Putamen (tissue), 1 donor: ENCODE measurements at regions not wholly inside any gene's neighbourhood (a gene's known extent, or its start where the extent isn't known, plus 50 kb on each side); places are given as distances from the start of the nearest gene placed in this dataset.
"Not testable (repeated sequence)": the region's sequence is repeated elsewhere in the genome, so short reads cannot be mapped to it uniquely, and the experiment has no call there.

Source experiments
- DNase-seq: peaks from one replicate; pipeline ENCODE4 v3.0.0-alpha.2; 2016; ENCODE audit warnings: low spot score

DNA sequence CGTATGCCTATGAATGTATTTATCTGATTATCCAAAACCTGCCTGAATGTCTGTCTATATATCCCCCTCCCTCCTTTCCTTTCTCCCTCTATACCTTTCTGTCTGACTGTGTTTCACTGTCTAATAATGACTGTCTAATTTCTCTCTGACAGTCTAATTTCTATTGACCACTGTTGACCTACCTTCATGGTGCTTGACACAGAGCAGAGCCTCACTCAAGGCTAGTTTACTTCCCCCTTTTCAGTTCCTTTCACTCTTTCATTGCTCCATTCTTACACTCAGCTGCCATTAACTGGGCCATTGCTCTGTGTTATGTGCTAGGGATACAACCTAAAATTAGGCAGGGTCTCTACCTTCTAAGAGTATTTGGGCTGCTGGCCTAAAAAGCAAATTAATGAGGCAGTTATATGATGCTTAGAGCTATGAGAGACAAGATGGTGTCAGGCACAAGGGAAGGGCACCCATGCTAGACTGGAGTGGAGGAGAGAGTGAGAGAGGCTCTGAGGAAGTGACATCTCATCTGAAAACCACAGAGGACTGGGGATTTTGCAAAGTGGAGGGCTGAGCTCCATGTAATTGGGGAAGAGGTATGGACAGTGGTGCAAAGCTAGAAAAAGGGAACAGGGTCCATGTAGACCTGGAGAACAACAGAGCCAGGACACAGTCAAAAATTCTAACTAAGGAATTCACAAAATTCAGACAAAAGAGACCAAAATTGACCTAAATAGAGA is 348.6 kb upstream of the CHRNA7 start:
- not testable (repeated sequence) for DNase-seq

- DNase-seq = not testable (repeated sequence)
Observed at GRCh38 chr15:31687088-31687487, 343.2 kb upstream of the CHRNA7 start.

DNA sequence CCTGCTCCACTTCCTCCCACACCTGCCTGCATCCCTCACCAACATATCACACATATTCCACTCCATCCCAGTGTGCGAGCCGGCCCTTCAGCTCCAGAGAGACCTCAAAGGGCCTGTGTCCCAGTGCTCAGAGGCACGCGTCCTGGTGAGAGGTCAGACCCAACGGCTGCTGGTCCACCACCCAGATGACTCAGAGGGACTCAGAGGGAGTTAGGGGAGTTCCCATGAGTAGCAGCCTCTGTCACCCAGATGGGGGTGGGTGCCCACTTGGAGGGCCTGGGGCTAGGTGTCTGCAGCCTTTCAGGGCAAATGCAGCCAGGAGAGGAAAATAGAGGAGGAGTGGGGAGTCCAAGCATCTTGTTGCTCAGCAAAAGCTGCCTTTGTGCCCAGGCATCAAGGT is 333.8 kb upstream of the CHRNA7 start:
- not testable (repeated sequence) for DNase-seq

- DNase-seq = not testable (repeated sequence)
Observed at GRCh38 chr15:31705076-31705678, 325.1 kb upstream of the CHRNA7 start.

DNA sequence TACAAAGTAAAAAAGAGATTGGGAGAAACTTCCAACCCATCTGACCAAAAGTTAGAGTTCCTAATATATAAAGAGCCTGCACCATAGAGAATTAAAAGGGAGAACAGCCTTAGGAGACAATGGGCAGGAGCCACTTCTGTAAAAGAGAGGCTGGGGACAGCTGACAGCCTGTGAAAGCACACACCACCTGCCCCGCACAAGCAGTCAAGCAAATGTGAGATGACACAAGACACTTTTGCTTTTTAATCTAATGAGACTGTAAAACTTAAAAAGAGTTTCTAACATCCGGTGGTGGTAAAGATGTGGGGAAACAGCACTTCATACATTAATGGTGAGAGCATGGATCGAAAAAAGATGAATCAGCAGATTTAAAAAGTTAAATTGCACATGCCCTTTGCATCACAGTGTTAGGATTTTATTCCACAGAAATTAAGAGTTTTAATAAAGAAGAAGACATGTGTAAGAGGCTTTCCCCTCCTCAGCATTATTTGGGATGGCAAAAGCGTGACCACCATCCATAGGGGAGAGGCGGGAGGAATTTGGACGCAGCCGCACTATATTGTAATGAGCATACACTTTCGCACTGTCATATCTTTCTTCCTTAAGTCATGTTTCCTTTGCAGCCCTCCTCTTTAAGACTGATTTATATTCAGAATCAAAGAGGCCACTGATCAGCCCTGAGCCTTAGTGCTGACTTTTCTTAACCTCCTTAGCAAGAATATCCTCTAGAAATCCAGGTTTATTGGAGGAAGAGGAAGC is 322.2 kb upstream of the CHRNA7 start:
- not testable (repeated sequence) for DNase-seq

- DNase-seq = not testable (repeated sequence)
Observed at GRCh38 chr15:31708703-31709327, 321.5 kb upstream of the CHRNA7 start.

DNA sequence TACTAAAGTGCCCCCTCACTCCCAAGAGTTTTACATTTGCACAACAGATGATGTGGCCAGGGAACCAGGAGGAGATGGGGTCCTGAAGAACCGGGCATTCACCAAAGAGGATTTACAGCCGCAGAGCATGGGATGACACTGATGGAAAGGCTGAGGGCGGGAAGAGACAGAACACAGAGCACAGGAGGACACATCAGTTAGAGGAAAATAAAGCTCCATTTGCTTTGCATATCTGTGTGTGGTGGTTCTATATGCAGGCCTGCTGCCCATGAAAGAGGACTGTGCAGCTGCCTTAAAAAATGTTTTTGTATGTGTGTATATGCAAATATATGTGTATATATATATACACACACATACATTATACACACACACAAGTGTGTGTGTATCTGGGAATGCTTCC is 320.8 kb upstream of the CHRNA7 start:
- not testable (repeated sequence) for DNase-seq

GRCh38 chr15:31710806-31711205 is 319.5 kb upstream of the CHRNA7 start:
- not testable (repeated sequence) for DNase-seq

- not testable (repeated sequence) for DNase-seq
Observed at GRCh38 chr15:31715208-31715607, 315.1 kb upstream of the CHRNA7 start.

- DNase-seq = not testable (repeated sequence)
Observed at GRCh38 chr15:31718625-31719024, 311.7 kb upstream of the CHRNA7 start.

GRCh38 chr15:31719396-31720022 is 310.8 kb upstream of the CHRNA7 start:
- not testable (repeated sequence) for DNase-seq

DNA sequence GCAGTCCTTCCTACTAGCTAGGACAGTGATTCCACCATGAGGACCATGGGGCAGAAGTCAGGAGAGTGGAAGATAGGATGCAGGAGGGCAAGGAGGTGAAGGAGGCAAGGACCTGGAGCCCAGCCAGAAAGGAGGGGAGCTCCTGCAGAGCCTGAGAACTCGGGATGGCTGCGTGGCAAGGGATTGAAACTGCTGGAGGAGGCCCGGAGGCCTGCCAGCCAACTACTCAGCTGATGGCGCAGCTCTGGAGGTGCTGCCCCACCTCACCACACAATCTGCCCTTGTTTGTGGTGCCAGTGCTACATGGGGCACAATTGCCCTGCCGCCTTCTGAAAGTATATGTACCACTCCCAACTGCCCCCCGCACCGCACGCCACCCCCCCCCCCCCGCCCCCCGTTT is 307.3 kb upstream of the CHRNA7 start:
- not testable (repeated sequence) for DNase-seq

DNA sequence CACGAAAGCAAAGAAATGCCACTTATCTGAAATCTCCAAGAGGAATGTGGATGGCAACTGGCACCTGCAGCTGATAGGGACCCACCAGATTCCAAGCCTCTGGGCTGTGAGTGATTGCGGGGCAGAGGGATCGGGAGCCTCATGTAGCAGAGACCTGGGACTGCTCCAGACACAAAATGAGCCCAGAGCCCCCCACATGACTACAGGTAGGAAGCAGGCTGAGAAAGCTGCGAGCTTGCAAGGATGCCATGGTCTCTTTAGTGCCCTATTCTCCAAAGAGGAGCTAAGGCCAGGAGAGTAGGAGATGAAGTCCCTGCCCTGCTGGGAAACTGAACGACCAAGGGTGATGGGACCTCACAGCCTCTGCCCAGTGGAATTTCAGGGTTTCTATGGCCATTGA is 305.4 kb upstream of the CHRNA7 start:
- not testable (repeated sequence) for DNase-seq

DNA sequence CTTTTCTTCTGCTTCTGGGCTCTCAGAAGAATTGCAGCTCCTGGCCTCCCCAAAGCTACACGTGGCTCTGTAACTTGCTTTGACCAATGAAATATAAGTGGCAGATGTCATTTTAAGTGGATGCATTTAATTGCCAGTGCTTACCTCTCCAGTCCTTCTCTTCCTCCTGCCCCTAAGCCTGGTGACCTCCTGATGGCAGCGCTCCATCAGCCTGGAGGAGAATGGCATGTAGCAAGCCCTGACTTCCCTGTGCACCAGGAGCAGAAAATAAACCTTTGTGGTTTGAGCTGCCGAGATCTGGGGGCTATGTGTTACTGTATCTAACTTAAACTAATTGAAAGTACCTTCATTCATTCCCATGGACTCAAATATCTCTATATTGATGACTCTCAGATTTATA is 304.7 kb upstream of the CHRNA7 start:
- DNase-seq = not testable (repeated sequence)

DNA sequence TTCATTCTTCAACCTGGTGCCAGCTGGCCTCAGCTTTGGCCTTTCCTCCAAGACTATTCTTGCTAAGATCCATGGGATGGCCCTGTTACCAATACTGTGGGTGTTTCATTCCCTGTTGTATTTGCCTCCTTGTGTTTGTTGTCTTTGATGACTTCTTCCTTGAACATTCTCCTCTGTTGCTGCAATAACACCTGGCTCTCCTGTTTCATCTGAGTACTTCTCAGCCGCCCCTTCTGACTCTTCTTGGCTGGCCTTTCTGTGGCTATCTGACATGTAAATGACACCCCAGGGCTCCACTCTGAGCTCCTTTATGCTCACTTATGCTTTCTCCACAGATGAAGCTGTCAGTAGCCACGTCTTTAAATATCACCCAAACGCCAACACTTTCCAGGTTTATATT is 302.7 kb upstream of the CHRNA7 start:
- DNase-seq = no peak

DNA sequence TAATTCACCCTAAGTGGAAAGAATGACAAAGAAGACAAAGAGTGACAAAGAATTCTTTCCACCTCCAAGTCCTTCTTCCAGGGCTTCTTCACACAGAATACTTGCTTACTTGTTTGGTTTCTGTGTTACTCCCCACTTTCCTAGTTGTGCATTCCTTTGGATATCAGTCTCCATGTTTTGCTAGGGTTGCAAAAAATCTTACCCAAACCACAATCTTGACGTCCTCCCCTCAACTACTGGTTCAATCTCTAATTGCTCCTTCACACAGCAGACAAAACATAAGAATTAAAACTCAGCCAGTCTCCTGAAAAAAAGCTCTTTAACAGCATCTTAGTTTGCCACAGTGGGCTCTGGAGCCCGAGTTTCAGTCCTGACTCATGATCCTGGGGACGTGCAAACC is 297.6 kb upstream of the CHRNA7 start:
- DNase-seq = no peak

- DNase-seq = peak; percentile 52
Observed at GRCh38 chr15:31733424-31733823, 296.9 kb upstream of the CHRNA7 start.

GRCh38 chr15:31740203-31740602 is 290.1 kb upstream of the CHRNA7 start:
- no peak for DNase-seq

DNA sequence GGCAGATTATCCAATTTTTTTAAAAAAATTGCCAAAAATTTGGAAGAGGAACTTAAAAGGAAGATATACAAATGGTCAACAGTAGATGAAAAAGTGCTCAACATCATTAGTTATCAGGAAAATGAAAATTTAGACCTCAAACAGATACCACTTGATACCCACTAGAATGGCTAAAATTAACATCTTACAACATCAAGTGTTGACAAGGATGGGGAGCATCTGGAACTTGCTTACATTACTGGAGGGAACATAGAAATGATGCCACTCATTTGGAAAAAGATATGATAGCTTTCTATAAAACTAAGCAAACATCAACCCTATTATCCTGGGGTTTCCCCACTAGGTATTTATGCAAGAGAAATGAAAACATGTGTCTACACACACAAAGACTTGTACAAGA is 284.5 kb upstream of the CHRNA7 start:
- DNase-seq = no peak

- no peak for DNase-seq
Observed at GRCh38 chr15:31752065-31752762, 278.1 kb upstream of the CHRNA7 start.

DNA sequence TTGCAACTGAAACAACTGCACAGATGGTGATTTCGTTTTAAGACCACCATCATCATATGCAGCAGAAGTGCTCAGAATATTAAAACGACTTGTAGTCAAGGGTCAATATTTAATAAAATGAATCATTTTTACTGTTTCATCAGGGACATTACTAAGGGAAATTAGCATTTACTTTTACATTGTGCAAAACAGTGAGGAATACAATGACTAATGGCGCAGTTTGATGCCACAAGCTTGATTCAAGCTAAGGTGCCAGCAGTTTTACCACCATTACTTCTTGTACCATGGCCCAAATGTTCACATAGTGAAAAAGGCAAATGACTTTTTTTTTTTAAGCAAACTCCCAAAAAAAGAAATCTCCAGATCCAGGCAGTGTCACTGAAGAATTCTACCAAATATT is 277.4 kb upstream of the CHRNA7 start:
- no peak for DNase-seq
